Astrocyte of the cerebellum (primary cell): ENCODE measurements at regions not wholly inside any gene's neighbourhood (a gene's known extent, or its start where the extent isn't known, plus 50 kb on each side); places are given as distances from the start of the nearest gene placed in this dataset.

Source experiments
- DNase-seq: peaks from one replicate; pipeline ENCODE4 v3.0.0-alpha.2; 2011; ENCODE audit warnings: low read depth
- H3K4me3 ChIP-seq: 2 replicates; pipeline ENCODE4 v1.5.1; 2011; ENCODE audit warnings: mild to moderate bottlenecking, low read depth, low read length, moderate library complexity
- in situ Hi-C: cut with HindIII; loops from 2 replicates; pipeline ENCODE4 v1.10.0; 2017; ENCODE audit warnings: low sequenced_read_pairs
- TF ChIP-seq, protein P1 (sequence below): IDR thresholded peaks from 2 replicates; pipeline ENCODE4 v1.5.1; 2012; ENCODE audit warnings: low read length, low read depth, moderate library complexity, mild to moderate bottlenecking; ENCODE audit errors: missing control alignments

DNA sequence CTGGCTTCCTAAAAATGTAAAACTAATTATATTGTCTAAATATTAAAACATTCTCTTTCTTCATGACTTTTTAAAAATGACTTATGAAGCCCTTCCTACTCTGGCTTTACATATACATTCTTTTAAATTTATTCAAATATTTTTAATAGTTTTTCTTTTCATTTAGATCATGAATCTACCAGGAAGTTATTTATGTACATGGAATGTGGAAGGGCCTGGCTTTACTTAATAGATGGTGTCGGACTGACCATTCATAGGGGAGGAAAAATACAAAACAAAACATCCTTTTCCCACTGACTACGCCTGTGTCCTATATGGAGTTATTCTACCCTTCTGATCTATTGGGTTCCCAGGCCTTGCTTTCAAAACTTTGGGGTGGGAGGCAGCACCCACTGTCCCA lies 129.8 kb downstream of the MACROH2A1 start:
- in situ Hi-C loops: no loop called here
- TF ChIP-seq, protein P1, sequence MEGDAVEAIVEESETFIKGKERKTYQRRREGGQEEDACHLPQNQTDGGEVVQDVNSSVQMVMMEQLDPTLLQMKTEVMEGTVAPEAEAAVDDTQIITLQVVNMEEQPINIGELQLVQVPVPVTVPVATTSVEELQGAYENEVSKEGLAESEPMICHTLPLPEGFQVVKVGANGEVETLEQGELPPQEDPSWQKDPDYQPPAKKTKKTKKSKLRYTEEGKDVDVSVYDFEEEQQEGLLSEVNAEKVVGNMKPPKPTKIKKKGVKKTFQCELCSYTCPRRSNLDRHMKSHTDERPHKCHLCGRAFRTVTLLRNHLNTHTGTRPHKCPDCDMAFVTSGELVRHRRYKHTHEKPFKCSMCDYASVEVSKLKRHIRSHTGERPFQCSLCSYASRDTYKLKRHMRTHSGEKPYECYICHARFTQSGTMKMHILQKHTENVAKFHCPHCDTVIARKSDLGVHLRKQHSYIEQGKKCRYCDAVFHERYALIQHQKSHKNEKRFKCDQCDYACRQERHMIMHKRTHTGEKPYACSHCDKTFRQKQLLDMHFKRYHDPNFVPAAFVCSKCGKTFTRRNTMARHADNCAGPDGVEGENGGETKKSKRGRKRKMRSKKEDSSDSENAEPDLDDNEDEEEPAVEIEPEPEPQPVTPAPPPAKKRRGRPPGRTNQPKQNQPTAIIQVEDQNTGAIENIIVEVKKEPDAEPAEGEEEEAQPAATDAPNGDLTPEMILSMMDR: no peak
- no peak for DNase-seq
- no peak overlapping the region for H3K4me3 ChIP-seq

- H3K4me3 ChIP-seq: no peak overlapping the region
- in situ Hi-C loops: no loop called here
- DNase-seq: no peak
- TF ChIP-seq, protein P1: no peak
Measured at GRCh38 chr5:135266975-135267374, 132.1 kb downstream of the MACROH2A1 start.

- no peak for DNase-seq
- H3K4me3 ChIP-seq: no peak overlapping the region
- TF ChIP-seq, protein P1: no peak
- in situ Hi-C loops: no loop called here
Measured at GRCh38 chr5:135266303-135266635, 132.8 kb downstream of the MACROH2A1 start.

- DNase-seq: no peak
- in situ Hi-C loops: no loop called here
- no peak overlapping the region for H3K4me3 ChIP-seq
- TF ChIP-seq, protein P1: no peak
Measured at GRCh38 chr5:135265497-135266302, 133.3 kb downstream of the MACROH2A1 start.

- H3K4me3 ChIP-seq: no peak overlapping the region
- DNase-seq: no peak
- TF ChIP-seq, protein P1: no peak
- in situ Hi-C loops: no loop called here
Measured at GRCh38 chr5:135264451-135265440, 134.3 kb downstream of the MACROH2A1 start.

- TF ChIP-seq, protein P1: no peak
- DNase-seq: no peak
- H3K4me3 ChIP-seq: no peak overlapping the region
- in situ Hi-C loops: no loop called here
Measured at GRCh38 chr5:135263022-135263668, 135.9 kb downstream of the MACROH2A1 start.
